WTC11 (cell line): ENCODE measurements at regions not wholly inside any gene's neighbourhood (a gene's known extent, or its start where the extent isn't known, plus 50 kb on each side); places are given as distances from the start of the nearest gene placed in this dataset.

Experiments used
- ATAC-seq: fragments of 200-7000 bp; cut with Tn5 transposase; 2 replicates; pipeline ENCODE4 v1.10.0; 2021; ENCODE audit warnings: mild to moderate bottlenecking, moderate library complexity
- CTCF ChIA-PET: fragments of 300-600 bp; sonication (Branson Sonifier 250); formaldehyde crosslinking; loops from one replicate; lab custom pipeline; 2021; ENCODE audit warnings: antibody characterized with exemption; lab: Charles Lee
- POLR2A ChIA-PET: fragments of 350-600 bp; sonication (Branson Sonifier 250); formaldehyde crosslinking; loops from one replicate; lab custom pipeline; 2021; ENCODE audit warnings: antibody characterized with exemption; lab: Charles Lee
- DNase-seq: peaks from one replicate; pipeline ENCODE4 v3.0.0; 2021; ENCODE audit warnings: low spot score
- H3K27ac Mint-ChIP-seq: 2 replicates; pipeline ENCODE4 v1.8.0; 2021; ENCODE audit warnings: mixed read lengths
- H3K27me3 Mint-ChIP-seq: 2 replicates; pipeline ENCODE4 v1.8.0; 2021; ENCODE audit warnings: low read depth, mild to moderate bottlenecking, moderate library complexity, mixed read lengths
- H3K36me3 Mint-ChIP-seq: 2 replicates; pipeline ENCODE4 v1.8.0; 2021; ENCODE audit warnings: mixed read lengths
- H3K4me1 Mint-ChIP-seq: 2 replicates; pipeline ENCODE4 v1.8.0; 2022; ENCODE audit warnings: mixed read lengths
- H3K4me3 Mint-ChIP-seq: 2 replicates; pipeline ENCODE4 v1.8.0; 2021; ENCODE audit warnings: mild to moderate bottlenecking, moderate library complexity, mixed read lengths
- H3K9me3 Mint-ChIP-seq: 2 replicates; pipeline ENCODE4 v1.8.0; 2021; ENCODE audit warnings: mixed read lengths
- E2F1 ChIP-seq: sonication (generic); formaldehyde crosslinking; IDR thresholded peaks from 2 replicates; pipeline ENCODE4 v1.8.0; 2022; ENCODE audit warnings: mild to moderate bottlenecking, missing genetic modification reagents
- ELF4 ChIP-seq: sonication (generic); formaldehyde crosslinking; IDR thresholded peaks from 2 replicates; pipeline ENCODE4 v1.8.1; 2022; ENCODE audit warnings: low read depth, mild to moderate bottlenecking, moderate library complexity, missing genetic modification reagents
- FOXJ3 ChIP-seq: sonication (generic); formaldehyde crosslinking; IDR thresholded peaks from 2 replicates; pipeline ENCODE4 v1.9.0; 2021; ENCODE audit warnings: missing genetic modification reagents, mild to moderate bottlenecking, borderline replicate concordance
- GRHL2 ChIP-seq: fragments of 250-450 bp; sonication (Bioruptor Pico); IDR thresholded peaks from 2 replicates; pipeline ENCODE4 v1.8.0; 2022; ENCODE audit warnings: mild to moderate bottlenecking, moderate library complexity; ENCODE audit not compliant: insufficient replicate concordance, severe bottlenecking
- GTF2I ChIP-seq: fragments of 250-450 bp; sonication (Bioruptor Pico); conservative IDR thresholded peaks from 2 replicates; pipeline ENCODE4 v1.4.0; 2021; ENCODE audit warnings: mild to moderate bottlenecking
- KAT7 ChIP-seq: sonication (generic); formaldehyde crosslinking; IDR thresholded peaks from 2 replicates; pipeline ENCODE4 v1.8.1; 2023; ENCODE audit warnings: missing genetic modification reagents, mild to moderate bottlenecking, borderline replicate concordance
- NFYB ChIP-seq: sonication (generic); formaldehyde crosslinking; conservative IDR thresholded peaks from 2 replicates; pipeline ENCODE4 v1.8.0; 2022; ENCODE audit warnings: low read depth, missing genetic modification reagents
- NR3C1 ChIP-seq: sonication (generic); formaldehyde crosslinking; conservative IDR thresholded peaks from 2 replicates; pipeline ENCODE4 v1.8.1; 2023; ENCODE audit warnings: low read depth, mild to moderate bottlenecking, missing genetic modification reagents
- ZNF423 ChIP-seq: fragments of 250-450 bp; sonication (Bioruptor Pico); IDR thresholded peaks from 2 replicates; pipeline ENCODE4 v2.1.2; 2022; ENCODE audit warnings: mild to moderate bottlenecking, moderate library complexity
- TF ChIP-seq, protein P1 (sequence below): fragments of 200-600 bp; IDR thresholded peaks from 2 replicates; pipeline ENCODE4 v1.8.0; 2022; ENCODE audit warnings: antibody characterized with exemption
- TF ChIP-seq, protein P2 (sequence below): fragments of 250-450 bp; sonication (Bioruptor Pico); IDR thresholded peaks from 2 replicates; pipeline ENCODE4 v1.9.0; 2021; ENCODE audit warnings: mild to moderate bottlenecking, borderline replicate concordance
- TF ChIP-seq, protein P3 (sequence below): fragments of 250-450 bp; sonication (Bioruptor Pico); IDR thresholded peaks from 2 replicates; pipeline ENCODE4 v2.1.2; 2022; ENCODE audit warnings: mild to moderate bottlenecking, moderate library complexity
- TF ChIP-seq, protein P4 (sequence below): fragments of 250-450 bp; sonication (Bioruptor Pico); IDR thresholded peaks from 2 replicates; pipeline ENCODE4 v1.8.0; 2021; ENCODE audit warnings: mild to moderate bottlenecking
- TF ChIP-seq, protein P5 (sequence below): sonication (generic); formaldehyde crosslinking; IDR thresholded peaks from 2 replicates; pipeline ENCODE4 v1.8.0; 2023; ENCODE audit warnings: missing genetic modification reagents
- TF ChIP-seq, protein P6 (sequence below): sonication (generic); formaldehyde crosslinking; IDR thresholded peaks from 2 replicates; pipeline ENCODE4 v1.8.1; 2023; ENCODE audit warnings: mild to moderate bottlenecking, moderate library complexity, missing genetic modification reagents
- TF ChIP-seq, protein P7 (sequence below): sonication (generic); formaldehyde crosslinking; IDR thresholded peaks from 2 replicates; pipeline ENCODE4 v1.8.0; 2023; ENCODE audit warnings: mild to moderate bottlenecking, missing genetic modification reagents

- peaks cover 12% of the 10 kb centered on the region; the same call in 1 of the 2 replicates for H3K9me3 Mint-ChIP-seq
- POLR2A ChIA-PET: interaction anchor here (0.6 kb wide), 1 partner anchor 617 kb away, joined by 3 read pairs; no protein-coding TSS in a partner anchor
- TF ChIP-seq FOXJ3 (CRISPR knock-in tag): no peak
- TF ChIP-seq, protein P1, sequence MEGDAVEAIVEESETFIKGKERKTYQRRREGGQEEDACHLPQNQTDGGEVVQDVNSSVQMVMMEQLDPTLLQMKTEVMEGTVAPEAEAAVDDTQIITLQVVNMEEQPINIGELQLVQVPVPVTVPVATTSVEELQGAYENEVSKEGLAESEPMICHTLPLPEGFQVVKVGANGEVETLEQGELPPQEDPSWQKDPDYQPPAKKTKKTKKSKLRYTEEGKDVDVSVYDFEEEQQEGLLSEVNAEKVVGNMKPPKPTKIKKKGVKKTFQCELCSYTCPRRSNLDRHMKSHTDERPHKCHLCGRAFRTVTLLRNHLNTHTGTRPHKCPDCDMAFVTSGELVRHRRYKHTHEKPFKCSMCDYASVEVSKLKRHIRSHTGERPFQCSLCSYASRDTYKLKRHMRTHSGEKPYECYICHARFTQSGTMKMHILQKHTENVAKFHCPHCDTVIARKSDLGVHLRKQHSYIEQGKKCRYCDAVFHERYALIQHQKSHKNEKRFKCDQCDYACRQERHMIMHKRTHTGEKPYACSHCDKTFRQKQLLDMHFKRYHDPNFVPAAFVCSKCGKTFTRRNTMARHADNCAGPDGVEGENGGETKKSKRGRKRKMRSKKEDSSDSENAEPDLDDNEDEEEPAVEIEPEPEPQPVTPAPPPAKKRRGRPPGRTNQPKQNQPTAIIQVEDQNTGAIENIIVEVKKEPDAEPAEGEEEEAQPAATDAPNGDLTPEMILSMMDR: no peak
- TF ChIP-seq KAT7 (CRISPR knock-in tag): no peak
- TF ChIP-seq, protein P2, sequence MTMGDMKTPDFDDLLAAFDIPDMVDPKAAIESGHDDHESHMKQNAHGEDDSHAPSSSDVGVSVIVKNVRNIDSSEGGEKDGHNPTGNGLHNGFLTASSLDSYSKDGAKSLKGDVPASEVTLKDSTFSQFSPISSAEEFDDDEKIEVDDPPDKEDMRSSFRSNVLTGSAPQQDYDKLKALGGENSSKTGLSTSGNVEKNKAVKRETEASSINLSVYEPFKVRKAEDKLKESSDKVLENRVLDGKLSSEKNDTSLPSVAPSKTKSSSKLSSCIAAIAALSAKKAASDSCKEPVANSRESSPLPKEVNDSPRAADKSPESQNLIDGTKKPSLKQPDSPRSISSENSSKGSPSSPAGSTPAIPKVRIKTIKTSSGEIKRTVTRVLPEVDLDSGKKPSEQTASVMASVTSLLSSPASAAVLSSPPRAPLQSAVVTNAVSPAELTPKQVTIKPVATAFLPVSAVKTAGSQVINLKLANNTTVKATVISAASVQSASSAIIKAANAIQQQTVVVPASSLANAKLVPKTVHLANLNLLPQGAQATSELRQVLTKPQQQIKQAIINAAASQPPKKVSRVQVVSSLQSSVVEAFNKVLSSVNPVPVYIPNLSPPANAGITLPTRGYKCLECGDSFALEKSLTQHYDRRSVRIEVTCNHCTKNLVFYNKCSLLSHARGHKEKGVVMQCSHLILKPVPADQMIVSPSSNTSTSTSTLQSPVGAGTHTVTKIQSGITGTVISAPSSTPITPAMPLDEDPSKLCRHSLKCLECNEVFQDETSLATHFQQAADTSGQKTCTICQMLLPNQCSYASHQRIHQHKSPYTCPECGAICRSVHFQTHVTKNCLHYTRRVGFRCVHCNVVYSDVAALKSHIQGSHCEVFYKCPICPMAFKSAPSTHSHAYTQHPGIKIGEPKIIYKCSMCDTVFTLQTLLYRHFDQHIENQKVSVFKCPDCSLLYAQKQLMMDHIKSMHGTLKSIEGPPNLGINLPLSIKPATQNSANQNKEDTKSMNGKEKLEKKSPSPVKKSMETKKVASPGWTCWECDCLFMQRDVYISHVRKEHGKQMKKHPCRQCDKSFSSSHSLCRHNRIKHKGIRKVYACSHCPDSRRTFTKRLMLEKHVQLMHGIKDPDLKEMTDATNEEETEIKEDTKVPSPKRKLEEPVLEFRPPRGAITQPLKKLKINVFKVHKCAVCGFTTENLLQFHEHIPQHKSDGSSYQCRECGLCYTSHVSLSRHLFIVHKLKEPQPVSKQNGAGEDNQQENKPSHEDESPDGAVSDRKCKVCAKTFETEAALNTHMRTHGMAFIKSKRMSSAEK (CRISPR knock-in tag): no peak
- no peak for TF ChIP-seq ZNF423 (CRISPR knock-in tag)
- TF ChIP-seq, protein P3, sequence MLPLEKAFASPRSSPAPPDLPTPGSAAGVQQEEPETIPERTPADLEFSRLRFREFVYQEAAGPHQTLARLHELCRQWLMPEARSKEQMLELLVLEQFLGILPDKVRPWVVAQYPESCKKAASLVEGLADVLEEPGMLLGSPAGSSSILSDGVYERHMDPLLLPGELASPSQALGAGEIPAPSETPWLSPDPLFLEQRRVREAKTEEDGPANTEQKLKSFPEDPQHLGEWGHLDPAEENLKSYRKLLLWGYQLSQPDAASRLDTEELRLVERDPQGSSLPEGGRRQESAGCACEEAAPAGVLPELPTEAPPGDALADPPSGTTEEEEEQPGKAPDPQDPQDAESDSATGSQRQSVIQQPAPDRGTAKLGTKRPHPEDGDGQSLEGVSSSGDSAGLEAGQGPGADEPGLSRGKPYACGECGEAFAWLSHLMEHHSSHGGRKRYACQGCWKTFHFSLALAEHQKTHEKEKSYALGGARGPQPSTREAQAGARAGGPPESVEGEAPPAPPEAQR: no peak
- TF ChIP-seq E2F1 (CRISPR knock-in tag): no peak
- TF ChIP-seq GRHL2 (CRISPR knock-in tag): no peak
- no peak for TF ChIP-seq GTF2I (CRISPR knock-in tag)
- TF ChIP-seq NFYB: no peak
- TF ChIP-seq, protein P4, sequence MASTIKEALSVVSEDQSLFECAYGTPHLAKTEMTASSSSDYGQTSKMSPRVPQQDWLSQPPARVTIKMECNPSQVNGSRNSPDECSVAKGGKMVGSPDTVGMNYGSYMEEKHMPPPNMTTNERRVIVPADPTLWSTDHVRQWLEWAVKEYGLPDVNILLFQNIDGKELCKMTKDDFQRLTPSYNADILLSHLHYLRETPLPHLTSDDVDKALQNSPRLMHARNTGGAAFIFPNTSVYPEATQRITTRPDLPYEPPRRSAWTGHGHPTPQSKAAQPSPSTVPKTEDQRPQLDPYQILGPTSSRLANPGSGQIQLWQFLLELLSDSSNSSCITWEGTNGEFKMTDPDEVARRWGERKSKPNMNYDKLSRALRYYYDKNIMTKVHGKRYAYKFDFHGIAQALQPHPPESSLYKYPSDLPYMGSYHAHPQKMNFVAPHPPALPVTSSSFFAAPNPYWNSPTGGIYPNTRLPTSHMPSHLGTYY (CRISPR knock-in tag): no peak
- TF ChIP-seq, protein P5, sequence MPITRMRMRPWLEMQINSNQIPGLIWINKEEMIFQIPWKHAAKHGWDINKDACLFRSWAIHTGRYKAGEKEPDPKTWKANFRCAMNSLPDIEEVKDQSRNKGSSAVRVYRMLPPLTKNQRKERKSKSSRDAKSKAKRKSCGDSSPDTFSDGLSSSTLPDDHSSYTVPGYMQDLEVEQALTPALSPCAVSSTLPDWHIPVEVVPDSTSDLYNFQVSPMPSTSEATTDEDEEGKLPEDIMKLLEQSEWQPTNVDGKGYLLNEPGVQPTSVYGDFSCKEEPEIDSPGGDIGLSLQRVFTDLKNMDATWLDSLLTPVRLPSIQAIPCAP (CRISPR knock-in tag): no peak
- TF ChIP-seq ELF4 (CRISPR knock-in tag): no peak
- TF ChIP-seq, protein P6, sequence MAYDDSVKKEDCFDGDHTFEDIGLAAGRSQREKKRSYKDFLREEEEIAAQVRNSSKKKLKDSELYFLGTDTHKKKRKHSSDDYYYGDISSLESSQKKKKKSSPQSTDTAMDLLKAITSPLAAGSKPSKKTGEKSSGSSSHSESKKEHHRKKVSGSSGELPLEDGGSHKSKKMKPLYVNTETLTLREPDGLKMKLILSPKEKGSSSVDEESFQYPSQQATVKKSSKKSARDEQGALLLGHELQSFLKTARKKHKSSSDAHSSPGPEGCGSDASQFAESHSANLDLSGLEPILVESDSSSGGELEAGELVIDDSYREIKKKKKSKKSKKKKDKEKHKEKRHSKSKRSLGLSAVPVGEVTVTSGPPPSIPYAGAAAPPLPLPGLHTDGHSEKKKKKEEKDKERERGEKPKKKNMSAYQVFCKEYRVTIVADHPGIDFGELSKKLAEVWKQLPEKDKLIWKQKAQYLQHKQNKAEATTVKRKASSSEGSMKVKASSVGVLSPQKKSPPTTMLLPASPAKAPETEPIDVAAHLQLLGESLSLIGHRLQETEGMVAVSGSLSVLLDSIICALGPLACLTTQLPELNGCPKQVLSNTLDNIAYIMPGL (CRISPR knock-in tag): no peak
- TF ChIP-seq, protein P7, sequence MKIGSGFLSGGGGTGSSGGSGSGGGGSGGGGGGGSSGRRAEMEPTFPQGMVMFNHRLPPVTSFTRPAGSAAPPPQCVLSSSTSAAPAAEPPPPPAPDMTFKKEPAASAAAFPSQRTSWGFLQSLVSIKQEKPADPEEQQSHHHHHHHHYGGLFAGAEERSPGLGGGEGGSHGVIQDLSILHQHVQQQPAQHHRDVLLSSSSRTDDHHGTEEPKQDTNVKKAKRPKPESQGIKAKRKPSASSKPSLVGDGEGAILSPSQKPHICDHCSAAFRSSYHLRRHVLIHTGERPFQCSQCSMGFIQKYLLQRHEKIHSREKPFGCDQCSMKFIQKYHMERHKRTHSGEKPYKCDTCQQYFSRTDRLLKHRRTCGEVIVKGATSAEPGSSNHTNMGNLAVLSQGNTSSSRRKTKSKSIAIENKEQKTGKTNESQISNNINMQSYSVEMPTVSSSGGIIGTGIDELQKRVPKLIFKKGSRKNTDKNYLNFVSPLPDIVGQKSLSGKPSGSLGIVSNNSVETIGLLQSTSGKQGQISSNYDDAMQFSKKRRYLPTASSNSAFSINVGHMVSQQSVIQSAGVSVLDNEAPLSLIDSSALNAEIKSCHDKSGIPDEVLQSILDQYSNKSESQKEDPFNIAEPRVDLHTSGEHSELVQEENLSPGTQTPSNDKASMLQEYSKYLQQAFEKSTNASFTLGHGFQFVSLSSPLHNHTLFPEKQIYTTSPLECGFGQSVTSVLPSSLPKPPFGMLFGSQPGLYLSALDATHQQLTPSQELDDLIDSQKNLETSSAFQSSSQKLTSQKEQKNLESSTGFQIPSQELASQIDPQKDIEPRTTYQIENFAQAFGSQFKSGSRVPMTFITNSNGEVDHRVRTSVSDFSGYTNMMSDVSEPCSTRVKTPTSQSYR (CRISPR knock-in tag): no peak
- TF ChIP-seq NR3C1: no peak
- TF ChIP-seq, all 79 proteins: peak for 0
- Mint-ChIP-seq H3K4me1 (peaks cover 34% of the 10 kb centered on the region), H3K27me3 (peaks cover 10% of the 10 kb centered on the region), H3K36me3 (no peaks in the 10 kb centered on the region), H3K4me3 (no peak overlapping the region), H3K27ac (no peak overlapping the region)
- CTCF ChIA-PET: interaction anchor here (0.5 to 0.7 kb wide), 2 partner anchors 82 to 209 kb away, joined by 3 read pairs; no protein-coding TSS in a partner anchor
- DNase-seq (no peak), ATAC-seq (no peak)
Measured at GRCh38 chr1:37233606-37234005, 199.3 kb upstream of the GRIK3 start.
